Keratinocyte (primary cell): ENCODE measurements at regions not wholly inside any gene's neighbourhood (a gene's known extent, or its start where the extent isn't known, plus 50 kb on each side); places are given as distances from the start of the nearest gene placed in this dataset.

Experiments
- EZH2 ChIP-seq: IDR thresholded peaks from one replicate; pipeline ENCODE4 v1.6.1; 2012; ENCODE audit warnings: inconsistent platforms, mild to moderate bottlenecking, low read length, moderate library complexity
- TF ChIP-seq, protein P1 (sequence below), 3 experiments: IDR thresholded peaks in 1 of 3; conservative IDR thresholded peaks in 1 of 3; optimal IDR thresholded peaks in 1 of 3; 2 replicates in 2 of 3; 3 replicates in 1 of 3; pipeline versions ENCODE3 to v1.5.1; 2011; ENCODE audit warnings: low read length in 3 of 3, mild to moderate bottlenecking in 3 of 3, moderate library complexity in 2 of 3, control low read depth in 1 of 3, inconsistent platforms in 1 of 3; ENCODE audit not compliant: insufficient read depth in 2 of 3; ENCODE audit errors: extremely low read depth in 1 of 3

DNA sequence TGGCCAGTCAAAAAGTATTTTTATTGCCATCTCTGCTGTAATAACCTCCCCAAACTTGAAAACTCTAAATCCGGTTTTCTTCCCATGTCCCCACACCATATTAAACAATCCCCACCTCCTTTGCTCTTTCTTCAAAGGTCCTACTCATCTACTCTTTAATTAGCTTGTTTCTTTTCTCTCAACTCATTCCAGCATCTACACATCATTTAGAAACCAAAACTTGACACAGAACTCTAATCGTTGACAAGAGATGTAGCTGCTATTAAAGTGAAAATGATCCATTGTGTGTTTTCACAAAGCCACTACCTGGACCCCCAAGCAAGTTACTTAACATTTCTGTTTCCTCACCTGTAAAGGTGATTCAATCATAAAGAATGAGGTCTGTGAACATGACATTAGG, 436.3 kb upstream of the NPVF start:
- TF ChIP-seq, protein P1, sequence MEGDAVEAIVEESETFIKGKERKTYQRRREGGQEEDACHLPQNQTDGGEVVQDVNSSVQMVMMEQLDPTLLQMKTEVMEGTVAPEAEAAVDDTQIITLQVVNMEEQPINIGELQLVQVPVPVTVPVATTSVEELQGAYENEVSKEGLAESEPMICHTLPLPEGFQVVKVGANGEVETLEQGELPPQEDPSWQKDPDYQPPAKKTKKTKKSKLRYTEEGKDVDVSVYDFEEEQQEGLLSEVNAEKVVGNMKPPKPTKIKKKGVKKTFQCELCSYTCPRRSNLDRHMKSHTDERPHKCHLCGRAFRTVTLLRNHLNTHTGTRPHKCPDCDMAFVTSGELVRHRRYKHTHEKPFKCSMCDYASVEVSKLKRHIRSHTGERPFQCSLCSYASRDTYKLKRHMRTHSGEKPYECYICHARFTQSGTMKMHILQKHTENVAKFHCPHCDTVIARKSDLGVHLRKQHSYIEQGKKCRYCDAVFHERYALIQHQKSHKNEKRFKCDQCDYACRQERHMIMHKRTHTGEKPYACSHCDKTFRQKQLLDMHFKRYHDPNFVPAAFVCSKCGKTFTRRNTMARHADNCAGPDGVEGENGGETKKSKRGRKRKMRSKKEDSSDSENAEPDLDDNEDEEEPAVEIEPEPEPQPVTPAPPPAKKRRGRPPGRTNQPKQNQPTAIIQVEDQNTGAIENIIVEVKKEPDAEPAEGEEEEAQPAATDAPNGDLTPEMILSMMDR (optimal IDR thresholded peaks at IDR 0.05 in 1 of 3, IDR thresholded peaks at IDR 0.05 in 1 of 3, conservative IDR thresholded peaks at IDR 0.05 in 1 of 3; ENCODE audit: extremely low read depth in 1 of 3, insufficient read depth in 2 of 3, low read length in 3 of 3), result no peak
- no peak for TF ChIP-seq EZH2
